ENCODE measurements at regions not wholly inside any gene's neighbourhood (a gene's known extent, or its start where the extent isn't known, plus 50 kb on each side); places are given as distances from the start of the nearest gene placed in this dataset.
"Not testable (repeated sequence)": the region's sequence is repeated elsewhere in the genome, so short reads cannot be mapped to it uniquely, and the experiment has no call there.

GRCh38 chrX:111041018-111041462, 55.0 kb upstream of the PAK3 start:
- peak; percentile 8 to 39 for DNase-seq

DNA sequence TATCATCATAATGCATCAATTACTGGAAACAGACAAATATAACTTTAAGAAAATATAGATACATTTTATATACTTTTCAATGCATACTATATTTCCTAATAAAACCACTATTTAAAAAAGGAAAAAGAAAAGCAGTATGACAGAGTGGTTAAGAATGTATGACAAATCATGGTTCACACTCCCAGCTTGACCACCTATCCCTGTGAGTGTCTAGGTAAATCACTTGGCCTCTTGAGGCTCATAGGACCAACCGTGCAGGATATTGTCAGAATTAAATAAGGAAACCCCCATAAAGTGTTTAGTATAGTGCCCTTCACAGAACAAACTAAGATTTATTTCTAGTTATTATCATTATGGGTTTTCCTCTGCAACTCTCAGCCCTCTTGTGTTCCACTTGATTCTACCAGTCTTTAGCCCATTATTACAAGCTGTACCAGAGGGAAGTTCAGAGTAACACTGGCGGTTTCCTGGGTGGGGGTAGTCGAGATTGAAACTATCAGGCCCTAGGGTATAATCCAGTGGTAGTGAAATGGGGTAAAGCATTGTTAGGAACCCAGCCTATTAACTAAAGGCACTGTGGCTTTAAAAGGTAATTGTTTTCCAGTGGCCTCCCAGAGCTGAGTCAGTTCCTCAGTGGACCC, 55.5 kb upstream of the PAK3 start:
- no peak for DNase-seq

- DNase-seq = no peak
These were observed 56.4 kb upstream of the PAK3 start for GRCh38 chrX:111039606-111040005.

DNA sequence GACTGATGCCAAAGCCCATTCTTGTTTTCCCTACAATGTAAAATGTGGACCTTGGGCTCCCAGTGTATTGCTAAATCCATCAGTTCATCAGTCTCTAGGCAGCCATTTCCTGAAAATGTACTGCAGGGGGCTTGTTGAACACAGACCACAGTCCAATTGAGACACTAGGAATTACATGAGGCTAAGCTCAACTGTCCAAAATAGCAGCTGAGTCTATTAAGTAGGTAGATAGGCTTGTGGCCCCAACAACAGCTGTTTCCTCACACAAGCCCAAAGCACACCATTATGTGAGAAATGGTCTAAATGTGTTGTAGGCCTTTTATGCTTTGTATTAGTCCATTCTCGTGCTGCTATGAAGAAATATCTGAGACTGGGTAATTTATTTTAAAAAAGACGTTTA, 60.0 kb upstream of the PAK3 start:
- no peak for DNase-seq

DNA sequence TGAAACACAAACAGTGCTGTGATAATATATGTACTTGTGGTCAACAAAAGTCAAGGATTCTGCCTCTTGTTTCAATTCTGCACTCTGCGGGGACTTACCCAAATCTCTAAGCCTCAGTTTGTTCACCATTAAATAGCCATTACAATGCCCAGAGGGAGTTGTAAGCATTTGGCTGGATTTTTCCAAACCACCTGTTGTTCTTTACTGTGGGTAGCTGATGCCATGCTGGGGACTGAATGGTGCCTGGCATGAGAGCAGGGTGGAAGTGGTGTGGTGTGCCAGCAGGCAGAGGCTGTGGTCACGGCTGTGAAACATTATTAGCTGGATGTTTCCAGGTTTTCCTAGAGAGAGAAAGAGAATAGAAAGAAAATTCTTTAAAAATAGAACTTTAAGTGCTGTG, 60.7 kb upstream of the PAK3 start:
- no peak for DNase-seq

DNA sequence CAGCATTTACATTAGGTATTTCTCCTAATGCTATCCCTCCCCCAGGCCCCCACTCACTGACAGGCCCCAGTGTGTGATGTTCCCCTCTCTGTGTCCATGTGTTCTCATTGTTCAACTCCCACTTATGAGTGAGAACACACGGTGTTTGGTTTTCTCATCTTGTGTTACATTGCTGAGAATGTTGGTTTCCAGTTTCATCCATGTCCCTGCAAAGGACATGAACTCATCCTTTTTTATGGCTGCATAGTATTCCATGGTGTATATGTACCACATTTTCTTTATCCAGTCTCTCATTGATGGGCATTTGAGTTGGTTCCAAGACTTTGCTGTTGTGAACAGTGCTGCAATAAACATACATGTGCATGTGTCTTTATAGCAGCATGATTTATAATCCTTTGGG, 73.0 kb upstream of the PAK3 start:
- not testable (repeated sequence) for DNase-seq

GRCh38 chrX:111020283-111020682, 75.7 kb upstream of the PAK3 start:
- DNase-seq = no peak

DNA sequence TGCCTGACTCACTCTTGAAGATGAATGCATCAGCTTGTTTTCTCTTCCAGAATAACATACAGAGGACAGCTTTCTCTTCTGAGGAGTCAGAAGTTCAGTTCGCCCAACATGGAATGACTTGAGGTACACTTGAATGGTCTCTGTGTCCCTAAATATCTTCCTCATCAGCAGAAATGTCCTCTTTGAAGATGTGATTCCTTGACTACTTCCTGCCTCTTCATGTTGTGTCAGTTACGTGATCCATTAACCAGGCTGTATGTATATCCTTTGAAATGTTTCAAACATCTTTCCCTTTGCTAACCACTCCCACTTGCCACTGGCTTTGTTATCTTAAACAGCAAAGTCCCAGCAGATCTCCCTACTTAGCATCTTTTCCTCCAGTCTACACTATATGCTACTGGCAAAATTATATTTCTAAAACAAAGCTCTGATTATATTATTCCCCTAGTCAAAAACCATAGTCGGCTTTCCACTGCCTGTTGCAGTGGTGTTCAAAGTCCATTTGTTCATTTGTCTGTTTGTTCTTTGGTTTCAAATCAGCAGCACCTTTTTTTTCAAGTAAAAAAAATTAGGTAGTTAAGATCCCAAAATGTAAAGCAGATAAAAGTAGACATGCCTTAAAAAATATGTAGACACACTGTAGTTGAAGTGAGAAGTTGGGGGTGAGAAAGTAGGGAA, 82.1 kb upstream of the PAK3 start:
- DNase-seq = no peak

GRCh38 chrX:111010111-111010510, 85.9 kb upstream of the PAK3 start:
- no peak for DNase-seq

GRCh38 chrX:111009256-111009655, 86.7 kb upstream of the PAK3 start:
- DNase-seq = no peak

DNA sequence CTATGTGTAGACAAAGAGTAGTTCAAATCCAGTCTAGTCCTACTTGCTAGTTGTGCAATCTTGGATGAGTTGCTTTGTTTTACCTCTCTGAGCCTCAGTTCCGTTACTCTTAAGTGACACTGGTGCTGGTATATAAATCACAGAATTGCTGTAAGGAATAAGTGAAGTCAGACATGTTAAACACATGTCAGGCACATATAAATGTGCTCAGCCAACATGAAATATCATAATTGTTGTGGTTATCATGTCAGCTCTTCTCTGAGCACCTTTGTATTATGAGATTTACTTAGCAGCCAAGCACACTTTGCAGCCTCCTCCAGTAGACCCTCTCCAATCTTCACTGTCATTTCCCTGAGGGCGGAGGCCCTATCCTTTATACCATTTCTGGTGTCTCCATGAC, 87.9 kb upstream of the PAK3 start:
- no peak for DNase-seq

DNA sequence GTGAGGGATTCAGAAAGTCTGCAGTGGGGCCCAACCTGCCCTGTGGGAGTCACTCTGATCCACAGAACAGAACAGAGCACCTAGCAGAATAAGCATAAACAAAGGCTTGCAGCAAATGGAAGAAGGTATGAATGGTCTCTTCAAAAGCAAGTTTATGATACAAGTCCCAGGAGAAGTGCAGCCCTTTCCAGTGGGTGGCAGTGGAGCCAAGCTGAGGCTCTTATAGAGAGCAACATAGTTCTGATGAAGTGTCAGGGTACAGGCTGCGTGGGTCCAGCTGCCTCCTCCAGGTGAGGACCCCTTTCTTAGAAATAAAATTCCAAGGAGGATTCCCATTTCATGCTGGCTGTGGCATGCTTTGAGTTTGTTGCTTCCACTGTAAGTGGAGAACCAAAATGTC, 88.8 kb upstream of the PAK3 start:
- DNase-seq = no peak

DNA sequence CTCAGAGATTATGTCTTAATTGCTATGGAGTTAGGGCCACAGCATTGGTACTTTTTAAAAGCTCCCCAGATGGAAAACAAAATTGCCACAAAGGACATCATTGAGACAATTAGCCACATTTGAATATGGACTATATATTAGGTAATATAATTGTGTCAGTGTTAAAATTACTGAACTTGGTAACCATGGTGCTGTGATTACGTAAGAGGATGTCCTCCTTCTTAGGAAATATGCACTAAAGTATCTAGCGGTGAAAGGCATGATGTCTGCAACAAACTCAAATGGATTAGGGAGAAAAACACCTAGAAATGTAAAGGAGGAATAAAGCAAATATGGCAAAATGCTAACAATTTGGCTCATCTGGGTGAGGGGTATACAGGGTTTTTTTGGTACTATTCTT, 89.9 kb upstream of the PAK3 start:
- peak in 1 of 2 donors; percentile 35 for DNase-seq

- no peak for DNase-seq
These were observed 90.8 kb upstream of the PAK3 start for GRCh38 chrX:111005166-111005565.

- no peak for DNase-seq
These were observed 92.9 kb upstream of the PAK3 start for GRCh38 chrX:111003118-111003517.

GRCh38 chrX:110992611-110993010, 103.4 kb upstream of the PAK3 start:
- no peak for DNase-seq

DNA sequence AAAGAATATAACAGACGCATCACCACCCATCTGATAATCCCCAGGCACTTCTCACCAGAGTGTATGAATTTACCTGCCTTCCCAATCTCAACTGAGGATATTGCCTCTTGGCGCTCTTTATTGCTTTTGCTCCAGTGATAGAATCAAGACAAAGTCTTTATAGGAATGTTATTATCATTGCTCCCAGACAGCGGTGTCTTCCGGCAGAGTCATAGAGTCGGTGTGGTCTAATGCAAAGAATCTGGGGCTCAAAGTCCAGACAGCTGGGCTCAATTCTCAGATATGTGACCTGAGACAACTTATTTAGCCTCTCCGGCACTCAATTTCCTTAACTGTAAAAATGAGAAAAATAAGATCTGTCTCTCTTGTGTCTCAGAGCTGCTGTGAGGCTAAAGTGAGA, 106.1 kb upstream of the PAK3 start:
- DNase-seq = no peak

- DNase-seq = no peak
These were observed 106.5 kb upstream of the PAK3 start for GRCh38 chrX:110989447-110989846.

GRCh38 chrX:110987292-110987691, 108.7 kb upstream of the PAK3 start:
- DNase-seq = no peak

DNA sequence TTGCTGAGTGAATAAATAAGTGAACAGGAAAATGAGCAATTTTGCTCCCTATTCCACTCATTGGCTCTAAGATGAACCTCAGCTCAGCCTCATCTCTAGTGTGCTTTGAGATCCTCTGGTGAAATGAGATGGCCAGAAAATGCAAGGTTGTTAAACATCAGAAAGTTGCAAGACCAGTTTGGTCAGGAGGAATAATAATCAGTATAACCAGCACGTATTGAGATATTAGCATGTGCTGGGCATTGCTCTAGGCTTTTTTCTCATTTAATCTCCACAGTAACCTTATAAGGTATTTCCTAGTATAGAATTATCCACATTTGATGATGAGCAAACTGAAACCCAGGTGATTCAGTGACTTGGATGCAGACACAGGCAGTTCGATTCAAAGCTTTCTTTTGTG, 110.5 kb upstream of the PAK3 start:
- no peak for DNase-seq

DNA sequence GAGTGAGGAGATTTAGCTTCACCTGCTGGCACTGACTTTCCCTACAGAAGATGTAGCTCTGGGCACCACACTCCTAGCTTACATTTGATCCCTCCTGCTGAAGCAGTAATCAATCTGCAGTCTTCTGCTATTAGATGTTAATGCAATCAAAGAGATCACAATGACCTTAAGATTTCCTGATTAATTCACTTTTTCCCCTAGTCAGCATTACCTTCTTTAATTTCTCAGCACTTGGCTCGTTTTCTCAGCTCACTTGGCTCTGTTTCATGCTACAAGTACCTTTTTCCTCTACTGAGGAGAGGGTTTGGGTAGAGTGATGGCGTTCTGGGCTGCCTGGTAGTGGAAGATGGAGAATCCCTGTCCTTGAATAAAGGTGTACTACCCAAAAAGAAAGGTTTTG, 113.0 kb upstream of the PAK3 start:
- DNase-seq = no peak

DNA sequence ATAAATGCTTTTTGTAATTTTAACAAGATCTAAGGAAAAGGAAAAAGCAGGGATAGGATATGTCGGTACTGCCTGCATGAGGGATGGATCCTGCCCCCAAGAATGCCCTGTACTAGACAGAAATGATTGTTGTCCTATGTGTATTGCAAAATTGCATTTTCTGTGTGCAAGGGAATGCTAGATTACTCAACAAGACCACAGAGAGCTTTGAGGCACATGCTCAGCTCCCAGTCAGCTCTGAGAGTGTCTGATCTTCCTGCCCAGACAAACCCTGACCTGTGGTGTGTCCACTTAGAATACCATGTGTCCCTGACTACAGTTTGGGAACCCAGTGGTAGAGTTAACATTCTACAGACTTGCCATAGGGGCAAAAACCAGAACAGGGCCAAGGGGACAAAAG, 129.2 kb upstream of the PAK3 start:
- no peak for DNase-seq

DNA sequence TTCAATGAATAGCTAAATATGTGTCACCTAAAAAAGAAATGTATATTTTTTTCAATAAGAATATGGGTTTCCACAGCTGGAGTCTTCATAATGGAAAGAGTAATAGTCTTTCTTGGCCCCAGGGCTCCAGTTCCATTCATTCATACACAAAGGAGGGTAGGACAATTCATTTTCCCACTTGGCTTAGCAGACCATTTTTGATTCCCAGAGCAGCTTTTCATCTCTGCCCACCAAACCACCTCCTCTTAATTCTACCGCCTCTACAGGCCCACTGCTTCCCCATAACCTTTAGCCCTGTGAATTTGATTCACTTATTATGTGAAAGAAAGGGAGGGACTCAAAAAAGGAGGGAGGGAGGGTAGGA, 129.9 kb upstream of the PAK3 start:
- DNase-seq = no peak

DNA sequence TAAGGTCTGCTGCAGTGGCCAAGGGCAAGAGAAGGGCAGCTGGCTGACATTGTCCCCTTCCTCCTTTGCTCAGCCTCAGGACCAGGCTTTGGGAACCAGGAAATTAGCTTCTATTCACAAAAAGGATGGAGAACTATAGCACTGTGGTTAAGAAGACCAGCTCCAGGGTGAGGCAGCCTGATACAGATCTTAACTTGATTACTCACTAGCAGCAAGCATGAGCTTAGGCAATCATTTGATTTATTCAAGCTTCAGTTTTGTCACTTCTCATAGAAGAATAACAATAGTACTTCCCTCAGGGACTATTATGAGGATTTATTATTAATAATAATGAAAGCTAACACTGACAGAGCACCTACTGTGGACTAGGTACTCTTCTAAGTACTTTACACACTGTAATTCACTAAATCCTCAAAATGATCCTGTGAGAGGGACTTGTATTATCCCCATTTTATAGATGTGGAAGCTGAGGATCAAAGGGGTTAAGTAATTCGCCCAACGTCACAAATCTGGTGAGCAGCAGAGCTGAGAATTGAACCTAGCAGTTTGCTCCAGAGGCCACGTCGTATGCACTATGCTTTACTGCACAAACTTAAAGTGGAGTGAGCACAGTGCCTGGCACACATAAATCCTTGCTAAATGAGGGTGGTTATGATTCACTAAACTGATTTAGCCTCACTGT, 130.4 kb upstream of the PAK3 start:
- DNase-seq = no peak

GRCh38 chrX:110964786-110965185, 131.2 kb upstream of the PAK3 start:
- DNase-seq = no peak
